ENCODE measurements at regions not wholly inside any gene's neighbourhood (a gene's known extent, or its start where the extent isn't known, plus 50 kb on each side); places are given as distances from the start of the nearest gene placed in this dataset.

DNA sequence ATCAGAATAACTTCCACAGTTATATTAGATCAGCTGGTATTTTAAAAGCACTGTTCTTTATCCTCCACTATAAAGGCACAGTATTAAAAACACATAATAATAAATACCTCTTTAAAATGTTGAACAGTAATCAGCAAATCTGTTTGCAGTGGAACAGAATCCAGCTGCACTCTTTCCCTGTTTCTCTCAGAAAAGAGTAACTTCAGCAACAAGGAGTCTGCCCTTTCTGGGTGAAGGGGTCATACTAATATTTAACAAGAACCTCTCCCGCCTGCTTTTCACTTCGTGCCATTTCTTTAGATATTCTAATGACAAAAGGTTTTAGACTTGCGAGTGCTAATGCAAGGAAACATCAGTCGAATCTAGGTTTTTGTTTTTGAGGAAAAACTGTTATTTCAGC lies 194.2 kb upstream of the FMN2 start:
- TF ChIP-seq, protein P1, sequence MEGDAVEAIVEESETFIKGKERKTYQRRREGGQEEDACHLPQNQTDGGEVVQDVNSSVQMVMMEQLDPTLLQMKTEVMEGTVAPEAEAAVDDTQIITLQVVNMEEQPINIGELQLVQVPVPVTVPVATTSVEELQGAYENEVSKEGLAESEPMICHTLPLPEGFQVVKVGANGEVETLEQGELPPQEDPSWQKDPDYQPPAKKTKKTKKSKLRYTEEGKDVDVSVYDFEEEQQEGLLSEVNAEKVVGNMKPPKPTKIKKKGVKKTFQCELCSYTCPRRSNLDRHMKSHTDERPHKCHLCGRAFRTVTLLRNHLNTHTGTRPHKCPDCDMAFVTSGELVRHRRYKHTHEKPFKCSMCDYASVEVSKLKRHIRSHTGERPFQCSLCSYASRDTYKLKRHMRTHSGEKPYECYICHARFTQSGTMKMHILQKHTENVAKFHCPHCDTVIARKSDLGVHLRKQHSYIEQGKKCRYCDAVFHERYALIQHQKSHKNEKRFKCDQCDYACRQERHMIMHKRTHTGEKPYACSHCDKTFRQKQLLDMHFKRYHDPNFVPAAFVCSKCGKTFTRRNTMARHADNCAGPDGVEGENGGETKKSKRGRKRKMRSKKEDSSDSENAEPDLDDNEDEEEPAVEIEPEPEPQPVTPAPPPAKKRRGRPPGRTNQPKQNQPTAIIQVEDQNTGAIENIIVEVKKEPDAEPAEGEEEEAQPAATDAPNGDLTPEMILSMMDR (conservative IDR thresholded peaks at IDR 0.05; ENCODE audit: low read length), result no peak
- TF ChIP-seq EZH2phosphoT487 (IDR thresholded peaks at IDR 0.05; ENCODE audit: borderline replicate concordance, low read depth, low read length), result no peak

Data from OCI-LY7 (cell line).